Caki2 (cell line): ENCODE measurements at regions not wholly inside any gene's neighbourhood (a gene's known extent, or its start where the extent isn't known, plus 50 kb on each side); places are given as distances from the start of the nearest gene placed in this dataset.
A peak's percentile ranks its signal among the peaks of the same experiment; 100 is the strongest.

Source experiments
- DNase-seq: peaks from one replicate; pipeline ENCODE4 v3.0.0-alpha.2; 2015; ENCODE audit warnings: low read depth
- in situ Hi-C: cut with HindIII; loops from 2 replicates; pipeline ENCODE4 v1.10.0; 2016; ENCODE audit warnings: low sequenced_read_pairs, low pct_unique_long_range_greater_than_20kb, mixed read lengths

DNA sequence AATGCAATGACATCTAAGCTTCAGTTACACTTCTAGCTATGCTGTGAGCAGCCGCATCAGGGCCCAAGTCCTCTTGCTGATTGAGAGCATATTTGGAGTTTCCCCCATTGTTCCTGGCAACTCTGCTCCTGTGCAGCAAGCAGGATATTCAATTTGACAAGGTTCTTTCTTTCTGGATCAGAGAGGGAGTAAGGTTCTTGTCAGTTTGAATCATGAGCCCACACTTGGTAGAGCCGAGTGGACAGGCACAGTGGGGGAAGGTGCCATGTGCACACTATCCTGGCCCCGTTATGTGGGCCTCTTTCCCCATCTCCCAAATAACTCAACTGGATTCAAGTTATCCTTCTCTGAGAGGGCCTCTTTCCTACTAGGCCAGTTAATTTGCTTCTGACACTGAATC lies 385.4 kb downstream of the ZIC1 start:
- no peak for DNase-seq
- in situ Hi-C loops = no loop called here

DNA sequence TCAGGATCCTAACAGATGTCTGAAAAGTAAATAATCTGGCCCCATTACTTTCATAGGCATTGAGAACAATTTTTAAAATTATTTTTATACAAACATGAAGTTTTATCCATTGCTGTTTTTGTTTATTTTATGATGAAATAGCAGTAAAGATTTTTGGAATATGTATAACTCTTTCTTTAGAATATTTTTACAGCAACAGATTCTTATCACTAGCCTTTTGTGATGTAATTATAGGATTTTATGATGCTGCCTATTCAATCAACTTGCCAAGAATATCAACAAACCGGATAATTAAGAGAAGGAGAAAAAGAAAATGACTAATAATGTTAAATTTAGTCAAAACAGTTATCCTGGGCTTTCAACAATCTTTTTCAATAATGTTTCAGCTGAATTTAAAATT lies 386.3 kb downstream of the ZIC1 start:
- DNase-seq = no peak
- in situ Hi-C loops = no loop called here

DNA sequence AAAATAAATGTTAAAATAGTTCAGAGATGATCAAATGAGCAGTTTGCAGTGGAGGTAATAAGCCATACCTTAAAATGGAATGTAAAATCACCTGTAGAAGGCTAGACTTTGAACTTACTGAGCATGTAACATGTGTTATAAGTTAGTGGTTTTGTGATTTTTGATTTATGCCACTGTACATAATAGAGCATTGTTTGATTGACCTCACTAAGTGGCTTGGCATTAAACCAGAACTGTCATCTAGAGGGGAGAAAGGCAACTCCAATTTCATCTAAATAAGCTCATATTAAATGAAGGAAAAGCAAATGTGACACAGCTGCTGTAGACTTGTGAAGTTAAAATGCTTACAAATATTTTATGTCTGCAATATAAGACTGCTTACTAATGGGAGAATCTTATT lies 387.9 kb downstream of the ZIC1 start:
- DNase-seq = no peak
- in situ Hi-C loops = no loop called here

DNA sequence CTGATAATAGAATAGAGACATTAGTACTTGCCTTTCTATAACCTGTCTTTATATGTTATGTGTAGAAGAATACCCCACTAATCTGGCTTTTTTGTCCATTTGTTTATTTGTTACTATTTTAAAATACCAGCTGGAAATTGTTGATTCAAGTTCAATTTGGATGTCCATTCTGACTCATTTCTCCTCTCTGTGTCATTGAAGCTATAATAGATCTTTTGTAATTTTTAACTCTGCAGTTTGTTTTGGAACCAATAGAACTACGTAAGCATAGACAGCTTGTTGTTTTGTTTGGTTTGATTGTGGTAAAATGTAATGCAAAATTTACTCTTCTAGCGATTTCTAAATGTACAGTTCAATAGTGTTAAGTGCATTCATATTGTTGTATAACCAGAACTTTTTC lies 390.4 kb downstream of the ZIC1 start:
- in situ Hi-C loops = no loop called here
- DNase-seq = no peak

DNA sequence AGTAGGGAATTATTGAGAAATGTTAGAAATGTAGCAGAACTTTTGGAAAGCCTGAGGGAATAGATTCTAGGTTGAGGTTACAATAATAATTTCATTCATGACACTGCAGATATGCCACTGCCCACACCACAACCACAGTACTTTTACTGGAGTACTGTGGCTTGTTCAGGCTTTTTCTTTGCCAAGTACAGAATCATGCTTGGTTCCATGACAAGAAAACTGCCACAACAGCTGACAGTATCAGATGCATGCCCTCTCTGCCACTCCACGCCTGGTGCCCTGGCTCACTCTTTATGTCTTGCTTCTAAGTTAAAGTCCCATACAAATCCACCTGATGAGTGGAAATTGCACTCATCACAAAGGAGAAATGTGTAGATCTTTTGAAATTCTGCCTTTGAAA lies 398.6 kb downstream of the ZIC1 start:
- DNase-seq = no peak
- in situ Hi-C loops = no loop called here

DNA sequence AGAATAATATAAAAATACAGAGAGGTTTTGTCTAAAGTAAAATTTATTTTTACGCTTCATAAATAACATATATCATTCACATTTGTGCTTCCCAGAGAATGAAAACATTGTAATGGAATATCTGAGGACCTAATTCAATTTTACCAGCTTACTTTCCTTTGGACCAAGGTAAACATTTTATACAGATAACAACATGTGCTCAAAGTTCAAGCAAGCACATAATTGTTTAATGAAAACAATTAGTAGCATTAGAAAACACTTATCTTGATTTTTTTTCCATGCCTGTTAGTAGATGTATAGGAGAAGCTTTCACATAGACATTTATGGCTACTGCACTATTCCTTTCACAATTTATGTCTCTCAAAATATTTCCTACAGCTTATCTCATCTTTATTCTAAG lies 400.0 kb downstream of the ZIC1 start:
- no peak for DNase-seq
- in situ Hi-C loops = no loop called here

DNA sequence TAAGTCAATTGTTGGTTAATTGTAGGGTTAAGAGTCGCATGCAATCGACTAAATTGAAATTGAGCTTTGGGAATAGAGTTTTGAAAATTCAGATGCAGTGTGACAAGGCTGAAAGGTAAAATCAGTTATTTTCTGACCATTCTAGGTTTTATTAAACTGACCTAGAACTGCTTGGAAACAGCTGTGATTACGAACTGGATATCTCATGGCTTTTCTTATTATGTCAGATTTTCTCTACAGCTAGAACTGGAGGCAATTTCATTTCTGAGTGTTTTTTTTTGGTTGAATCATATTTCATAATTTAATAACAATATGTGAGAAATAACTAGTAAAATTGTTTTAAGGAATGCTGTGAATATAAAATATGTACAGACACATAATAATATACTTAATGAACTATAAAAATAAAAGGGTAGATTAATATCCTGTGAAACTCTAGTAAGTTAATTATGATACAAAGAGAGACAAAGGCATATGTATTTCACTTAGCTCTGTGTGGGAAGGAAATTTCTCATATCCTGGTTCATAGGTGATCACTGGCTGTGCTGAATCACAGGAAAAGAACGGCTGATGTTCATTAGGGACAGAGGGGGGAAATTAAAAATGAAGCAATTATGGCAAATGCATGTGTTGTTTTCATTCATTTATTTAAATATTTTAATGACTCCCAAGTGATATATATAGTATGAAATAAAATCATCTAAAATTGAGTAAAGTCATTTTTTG lies 403.2 kb downstream of the ZIC1 start:
- no peak for DNase-seq

DNA sequence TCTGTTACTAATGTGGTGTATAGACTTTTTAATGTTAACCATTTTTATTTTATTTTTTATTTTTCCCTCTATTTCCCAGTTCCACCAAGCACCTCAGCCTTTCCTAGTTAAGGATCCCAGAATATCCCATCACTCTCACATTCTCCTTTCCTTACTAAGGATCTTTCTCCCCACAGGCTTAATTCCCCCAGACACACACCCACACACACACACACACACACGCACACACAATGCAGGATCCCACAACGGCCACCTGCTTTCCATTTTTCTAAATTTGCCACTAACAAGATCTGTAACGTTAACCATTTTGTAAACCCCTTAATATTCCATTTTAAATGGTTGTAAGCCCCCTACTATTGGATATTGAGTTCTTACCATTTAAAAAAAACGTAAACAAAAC lies 404.1 kb downstream of the ZIC1 start:
- in situ Hi-C loops = no loop called here
- no peak for DNase-seq

More for the DNA sequence above, 403.2 kb downstream of the ZIC1 start:
- in situ Hi-C loops = no loop called here

DNA sequence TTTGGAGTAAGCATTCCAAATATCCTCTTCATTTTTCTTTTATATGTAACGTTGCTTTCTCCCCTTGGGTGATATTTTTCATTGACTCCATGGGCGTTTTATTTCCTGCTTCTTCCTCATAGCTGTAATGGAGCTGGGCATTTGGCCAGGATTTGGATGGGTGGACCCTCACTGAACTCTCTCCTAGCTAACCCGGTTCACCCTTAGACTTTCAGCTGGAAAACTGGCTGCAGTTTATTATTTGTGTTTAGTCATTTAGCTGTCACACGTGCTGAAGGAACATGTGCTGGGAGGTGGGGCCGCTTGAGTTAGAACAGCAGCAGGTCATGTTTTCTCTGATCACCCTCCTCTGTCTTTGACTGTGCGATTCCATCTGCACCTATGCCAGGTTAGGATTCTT lies 407.6 kb downstream of the ZIC1 start:
- in situ Hi-C loops = no loop called here
- DNase-seq = peak; percentile 69

DNA sequence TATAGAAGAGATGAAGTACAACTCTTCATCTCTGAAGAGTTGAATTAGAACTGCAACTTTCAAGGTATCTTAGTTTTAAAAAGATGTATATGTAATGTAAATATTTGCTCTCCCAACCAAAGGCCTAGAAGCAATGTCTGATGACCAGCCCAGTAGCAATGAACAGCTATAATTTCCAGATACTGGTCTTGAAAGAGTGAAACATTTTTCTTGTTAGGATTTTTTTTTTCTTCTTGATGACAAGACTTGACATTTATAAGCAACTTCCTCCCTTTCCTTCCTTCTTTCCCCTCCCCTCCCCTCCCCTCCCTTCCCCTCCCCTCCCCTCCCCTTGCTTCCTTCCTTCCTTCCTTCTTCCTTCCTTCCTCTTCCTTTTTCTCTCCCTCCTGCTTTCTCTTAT lies 423.4 kb downstream of the ZIC1 start:
- in situ Hi-C loops = no loop called here
- no peak for DNase-seq

DNA sequence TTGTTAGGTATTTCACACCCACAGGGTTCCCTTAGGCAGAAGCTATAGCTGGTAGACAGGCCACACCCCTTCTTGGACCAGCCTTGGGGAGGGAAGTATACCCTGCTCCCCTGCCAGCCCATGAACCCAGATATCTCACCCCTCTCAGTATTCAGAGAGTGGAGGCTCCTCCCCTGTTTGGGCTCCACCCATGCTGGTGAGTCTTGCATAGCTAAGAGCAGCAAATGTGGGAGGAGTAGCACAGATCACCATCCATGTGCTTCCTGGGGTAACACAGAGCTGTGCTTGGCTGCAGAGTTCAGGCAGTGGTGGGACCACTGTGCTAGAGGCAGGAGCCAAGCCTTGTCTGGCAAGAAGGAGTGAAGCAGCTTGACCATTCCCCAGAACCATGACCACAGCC lies 427.2 kb downstream of the ZIC1 start:
- in situ Hi-C loops = no loop called here
- no peak for DNase-seq

DNA sequence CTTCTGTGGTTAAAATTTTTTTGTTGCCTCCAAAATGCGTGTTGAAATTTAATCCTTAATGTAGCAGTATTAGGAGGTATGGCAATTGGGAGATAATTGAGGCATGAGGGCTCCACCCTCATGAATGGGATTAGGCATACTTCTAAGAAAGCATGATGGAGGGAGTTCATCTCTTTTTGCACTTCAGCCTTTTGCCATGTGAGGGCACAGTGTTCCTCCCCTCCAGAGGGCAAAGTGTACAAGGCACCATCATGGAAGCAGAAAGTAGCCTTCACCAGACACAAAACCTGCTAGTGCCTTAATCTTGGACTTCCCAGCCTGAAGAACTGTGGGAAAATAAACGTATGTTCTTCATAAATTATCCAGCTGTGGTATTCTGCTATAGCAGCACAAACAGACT lies 429.5 kb downstream of the ZIC1 start:
- DNase-seq = no peak
- in situ Hi-C loops = no loop called here

DNA sequence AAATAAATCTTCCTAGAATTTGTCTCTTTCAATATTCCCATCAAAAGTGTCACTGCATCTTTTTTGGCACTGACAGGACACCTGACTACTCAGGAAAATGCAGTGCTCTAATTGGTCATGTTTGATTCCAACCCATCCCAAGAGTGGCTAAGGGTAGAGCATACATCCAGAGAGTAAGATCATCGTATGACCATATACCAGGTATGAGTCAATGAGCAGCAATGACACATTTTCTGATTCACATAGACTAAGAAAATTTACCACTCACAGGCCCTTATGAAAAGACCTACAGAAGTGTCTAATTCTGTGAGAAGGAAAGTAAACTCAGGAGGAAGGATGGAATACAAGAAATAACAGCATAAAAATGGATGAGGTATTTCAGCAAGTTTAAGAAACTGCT lies 434.2 kb downstream of the ZIC1 start:
- DNase-seq = no peak
- in situ Hi-C loops = no loop called here

DNA sequence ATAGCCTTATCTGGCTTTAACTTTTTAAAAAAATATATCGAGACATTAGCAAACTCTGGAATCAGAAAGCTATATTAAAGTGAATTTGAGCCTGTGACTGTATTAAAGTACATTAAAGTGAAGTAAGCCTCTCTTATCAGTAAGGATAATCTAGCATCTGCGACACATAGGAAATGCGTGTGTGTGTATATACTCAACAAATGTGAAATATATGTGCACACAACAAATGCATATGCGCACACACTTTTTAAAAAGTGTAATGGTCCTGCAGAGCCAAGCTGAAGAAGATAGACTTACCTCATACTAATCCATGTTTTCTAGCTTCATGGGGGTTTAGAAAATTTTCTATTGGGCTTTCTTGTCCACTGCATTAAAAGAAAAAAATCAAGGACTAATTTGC lies 437.1 kb downstream of the ZIC1 start:
- in situ Hi-C loops = no loop called here
- DNase-seq = no peak

DNA sequence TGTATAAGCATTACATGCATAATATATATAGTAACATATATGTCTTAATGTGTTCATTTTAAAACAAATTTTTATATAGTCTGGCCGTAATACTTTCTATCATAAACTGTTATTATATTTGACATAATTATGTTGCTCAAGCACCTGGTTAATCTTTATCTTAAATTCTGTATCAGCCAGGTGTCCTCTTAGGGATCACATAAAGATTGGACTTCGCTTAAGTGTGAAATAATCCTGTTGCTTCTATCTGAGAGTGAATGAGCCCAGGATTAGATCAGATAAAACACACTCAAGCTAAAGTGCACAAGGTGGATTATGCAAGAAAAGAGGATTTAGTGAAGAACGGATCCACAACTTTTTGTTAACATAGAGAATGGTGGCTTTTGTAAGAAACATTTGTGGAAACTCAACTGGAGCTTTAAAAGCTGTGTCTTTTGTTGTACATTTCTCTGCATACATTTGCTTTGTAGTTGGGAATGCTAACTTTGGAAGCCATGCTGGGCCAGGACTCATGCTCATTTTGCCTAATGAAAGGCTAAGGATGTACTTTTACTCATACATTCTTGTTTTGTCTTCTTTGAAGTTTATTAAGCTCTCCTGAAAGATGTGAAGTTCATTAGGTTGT lies 437.8 kb downstream of the ZIC1 start:
- in situ Hi-C loops = no loop called here
- no peak for DNase-seq

DNA sequence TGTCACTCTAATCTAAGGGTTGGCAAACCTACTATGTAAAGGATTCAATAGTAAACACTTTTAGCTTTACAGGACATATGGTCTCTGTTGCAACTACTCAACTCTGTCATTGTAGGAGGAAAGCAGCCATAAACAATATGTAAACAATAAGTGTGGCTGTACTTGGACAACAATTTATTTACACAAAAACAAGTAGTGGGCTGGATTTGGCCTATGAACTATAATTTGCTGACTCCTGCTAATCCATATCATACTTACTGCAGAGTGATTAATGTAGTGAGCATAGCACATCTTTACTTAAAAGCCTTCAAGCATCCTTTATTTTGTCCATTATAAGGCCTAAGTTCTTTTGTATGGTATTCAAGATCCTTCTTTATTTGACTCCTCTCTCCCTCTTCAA lies 441.9 kb downstream of the ZIC1 start:
- in situ Hi-C loops = no loop called here

DNA sequence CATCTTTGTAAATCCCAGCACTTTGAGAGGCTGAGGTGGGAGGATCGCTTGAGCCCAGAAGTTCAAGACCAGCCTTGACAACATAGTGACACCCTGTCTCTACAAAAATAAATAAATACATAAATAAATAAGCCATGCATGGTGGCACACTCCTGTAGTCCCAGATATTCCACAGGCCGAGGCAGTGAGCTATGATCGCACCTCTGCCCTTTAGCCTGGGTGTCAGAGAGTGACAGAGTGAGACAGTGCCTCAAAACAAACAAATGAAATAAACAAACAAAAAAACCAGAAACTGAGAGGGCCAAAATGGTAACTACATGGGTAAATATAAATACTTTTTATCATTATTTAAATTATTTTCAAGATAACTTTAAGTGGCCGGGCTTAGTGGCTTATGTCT lies 445.4 kb downstream of the ZIC1 start:
- DNase-seq = no peak
- in situ Hi-C loops = no loop called here

More for the DNA sequence above, 441.9 kb downstream of the ZIC1 start:
- DNase-seq = no peak

DNA sequence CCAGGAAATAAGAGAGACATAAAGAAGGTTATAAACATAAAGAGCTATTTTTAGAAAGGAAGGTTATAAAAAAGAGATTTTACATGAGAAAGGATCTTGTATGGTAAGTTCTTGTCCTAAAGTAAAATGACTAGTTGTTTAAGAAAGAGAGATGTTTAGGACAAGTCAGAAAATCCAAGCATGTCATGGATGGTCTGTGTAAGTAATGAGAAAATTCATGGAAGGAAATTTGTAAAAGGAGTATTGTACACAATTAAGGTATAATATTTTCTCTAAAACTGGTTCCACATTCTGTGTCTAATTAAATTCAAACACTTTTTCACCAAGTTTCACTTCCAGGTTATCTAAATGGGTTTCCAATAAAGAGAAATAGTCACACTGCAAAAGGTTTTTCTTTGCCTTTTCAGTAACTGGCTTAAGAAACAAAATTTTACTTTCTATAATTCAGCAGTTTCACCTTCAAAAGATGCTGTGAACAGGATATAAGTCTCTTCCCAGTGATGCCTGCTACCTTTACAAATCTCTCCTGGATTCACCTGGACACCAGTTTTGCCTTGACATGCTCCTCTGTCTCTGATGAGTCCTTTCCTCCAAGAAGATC lies 455.7 kb downstream of the ZIC1 start:
- DNase-seq = peak; percentile 3
- in situ Hi-C loops = no loop called here

DNA sequence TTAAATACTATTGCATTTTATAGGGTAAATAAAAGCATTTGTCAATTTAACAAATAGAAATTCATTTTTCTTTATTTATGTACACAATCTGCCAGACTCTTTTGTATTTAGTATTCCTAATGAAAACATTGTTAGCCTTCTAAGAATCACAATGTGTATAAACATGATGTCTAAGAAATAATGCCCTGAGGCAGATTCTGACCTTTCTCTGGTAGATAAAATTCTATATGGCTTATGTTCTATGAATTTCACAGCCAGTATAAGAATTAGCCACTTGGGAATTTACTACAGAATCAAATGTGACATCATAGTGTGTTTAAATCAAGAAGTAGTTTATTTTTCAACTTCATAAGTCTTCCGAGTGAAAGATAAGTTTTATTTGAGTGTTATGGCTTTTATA lies 457.4 kb downstream of the ZIC1 start:
- no peak for DNase-seq
- in situ Hi-C loops = no loop called here

DNA sequence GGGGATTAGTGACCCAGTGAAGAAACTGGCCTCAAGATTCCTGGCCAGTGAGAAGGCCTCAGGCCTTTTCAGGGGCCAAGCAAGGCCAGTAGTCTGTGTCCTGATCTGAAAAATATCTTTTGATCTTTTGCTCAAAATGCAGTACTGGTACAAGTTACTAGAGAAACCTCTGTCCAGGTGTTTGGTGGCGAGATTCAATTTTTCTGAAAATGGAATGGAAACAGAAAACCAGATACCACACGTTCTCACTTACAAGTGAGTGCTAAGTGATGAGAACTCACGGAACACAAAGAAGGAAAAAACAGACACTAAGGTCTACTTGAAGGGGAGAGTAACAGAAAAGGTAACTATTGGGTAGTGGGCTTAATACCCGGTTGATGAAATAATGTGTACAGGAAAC lies 463.4 kb downstream of the ZIC1 start:
- in situ Hi-C loops = no loop called here
- DNase-seq = no peak
